Neural cell (in vitro differentiated cells): ENCODE measurements at regions not wholly inside any gene's neighbourhood (a gene's known extent, or its start where the extent isn't known, plus 50 kb on each side); places are given as distances from the start of the nearest gene placed in this dataset.

Experiments used
- POLR2AphosphoS5 ChIP-seq: IDR thresholded peaks from 2 replicates; pipeline ENCODE4 v1.6.1; 2012
- SMC3 ChIP-seq: fragments of 450-650 bp; conservative IDR thresholded peaks from 2 replicates; pipeline ENCODE4 v1.6.1; 2014; ENCODE audit warnings: antibody characterized with exemption, mild to moderate bottlenecking, moderate library complexity; ENCODE audit not compliant: poor library complexity
- TF ChIP-seq, protein P1 (sequence below): fragments of 450-650 bp; IDR thresholded peaks from 2 replicates; pipeline ENCODE4 v1.5.1; 2014; ENCODE audit warnings: antibody characterized with exemption, mild to moderate bottlenecking, moderate library complexity; ENCODE audit not compliant: poor library complexity, severe bottlenecking

DNA sequence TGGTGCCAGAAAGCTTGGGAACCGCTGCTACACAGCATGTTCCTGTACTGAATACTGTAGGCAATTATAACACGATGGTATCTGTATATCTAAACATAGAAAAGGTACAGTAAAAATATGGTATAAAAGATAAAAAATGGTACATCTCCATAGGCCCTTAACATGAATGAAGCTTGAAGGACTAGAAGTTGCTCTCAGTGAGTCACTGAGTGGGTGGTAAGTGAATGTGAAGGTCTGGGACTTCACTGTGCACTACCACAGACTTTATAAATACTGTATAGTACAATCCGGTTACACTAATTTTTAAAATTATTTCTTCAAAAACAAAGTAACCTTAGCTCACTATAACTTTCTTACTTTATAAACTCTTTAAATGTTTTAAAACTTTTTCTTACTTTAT is 819.9 kb upstream of the GRAMD2B start:
- TF ChIP-seq, protein P1, sequence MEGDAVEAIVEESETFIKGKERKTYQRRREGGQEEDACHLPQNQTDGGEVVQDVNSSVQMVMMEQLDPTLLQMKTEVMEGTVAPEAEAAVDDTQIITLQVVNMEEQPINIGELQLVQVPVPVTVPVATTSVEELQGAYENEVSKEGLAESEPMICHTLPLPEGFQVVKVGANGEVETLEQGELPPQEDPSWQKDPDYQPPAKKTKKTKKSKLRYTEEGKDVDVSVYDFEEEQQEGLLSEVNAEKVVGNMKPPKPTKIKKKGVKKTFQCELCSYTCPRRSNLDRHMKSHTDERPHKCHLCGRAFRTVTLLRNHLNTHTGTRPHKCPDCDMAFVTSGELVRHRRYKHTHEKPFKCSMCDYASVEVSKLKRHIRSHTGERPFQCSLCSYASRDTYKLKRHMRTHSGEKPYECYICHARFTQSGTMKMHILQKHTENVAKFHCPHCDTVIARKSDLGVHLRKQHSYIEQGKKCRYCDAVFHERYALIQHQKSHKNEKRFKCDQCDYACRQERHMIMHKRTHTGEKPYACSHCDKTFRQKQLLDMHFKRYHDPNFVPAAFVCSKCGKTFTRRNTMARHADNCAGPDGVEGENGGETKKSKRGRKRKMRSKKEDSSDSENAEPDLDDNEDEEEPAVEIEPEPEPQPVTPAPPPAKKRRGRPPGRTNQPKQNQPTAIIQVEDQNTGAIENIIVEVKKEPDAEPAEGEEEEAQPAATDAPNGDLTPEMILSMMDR = no peak
- TF ChIP-seq SMC3 = no peak
- no peak for TF ChIP-seq POLR2AphosphoS5
